Prostate gland (tissue), 2 donors: ENCODE measurements at regions not wholly inside any gene's neighbourhood (a gene's known extent, or its start where the extent isn't known, plus 50 kb on each side); places are given as distances from the start of the nearest gene placed in this dataset.
"Not testable (repeated sequence)": the region's sequence is repeated elsewhere in the genome, so short reads cannot be mapped to it uniquely, and the experiment has no call there.

Experiments
- DNase-seq: peaks from one replicate; pipeline ENCODE4 v3.0.0-alpha.2; 2019; ENCODE audit warnings: low spot score
- H3K27ac ChIP-seq, 2 donors: fragments of 200-600 bp; sonication (generic); 2 replicates each; pipeline ENCODE4 v1.5.1; 2017 to 2019
- H3K27me3 ChIP-seq: fragments of 200-600 bp; sonication (generic); replicated peaks from 2 replicates; pipeline ENCODE4 v1.5.1; 2019; ENCODE audit not compliant: insufficient read depth
- H3K36me3 ChIP-seq, 2 donors: fragments of 200-600 bp; sonication (generic); 1 replicate in 1 of 2; 2 replicates in 1 of 2; pipeline versions ENCODE4 v1.5.1 to v1.8.1; 2017 to 2019
- H3K4me1 ChIP-seq: fragments of 200-600 bp; sonication (generic); replicated peaks from 2 replicates; pipeline ENCODE4 v1.5.1; 2019
- H3K4me3 ChIP-seq, 2 donors: fragments of 200-600 bp; sonication (generic); 2 replicates each; pipeline ENCODE4 v1.5.1; 2017 to 2019
- H3K9me3 ChIP-seq: fragments of 200-600 bp; sonication (generic); 2 replicates; pipeline ENCODE4 v1.5.1; 2017
- POLR2A ChIP-seq: fragments of 450-650 bp; IDR thresholded peaks from one replicate; pipeline ENCODE4 v1.6.1; 2016; ENCODE audit warnings: antibody characterized with exemption, mild to moderate bottlenecking
- POLR2AphosphoS5 ChIP-seq: sonication (generic); formaldehyde crosslinking; IDR thresholded peaks from one replicate; pipeline ENCODE4 v1.6.1; 2017; ENCODE audit warnings: antibody characterized with exemption
- WGBS: methylation state at CpG from one replicate; pipeline ENCODE4 v1.1.5; 2018; 5-methylcytosine and 5-hydroxymethylcytosine counted together
- intact Hi-C: fragments of 100-400 bp; cut with DNase I; formaldehyde crosslinking; loops from one replicate; pipeline ENCODE4 v1.14.2; 2022
- TF ChIP-seq, protein P1 (sequence below), 4 experiments: fragments of 200-600 bp in 2 of 4; fragments of 450-650 bp in 2 of 4; sonication (generic) in 2 of 4; IDR thresholded peaks; 1 replicate in 3 of 4; 2 replicates in 1 of 4; pipeline ENCODE4 v1.5.1; 2016 to 2019; ENCODE audit warnings: antibody characterized with exemption in 4 of 4, mild to moderate bottlenecking in 2 of 4, moderate library complexity in 2 of 4

DNA sequence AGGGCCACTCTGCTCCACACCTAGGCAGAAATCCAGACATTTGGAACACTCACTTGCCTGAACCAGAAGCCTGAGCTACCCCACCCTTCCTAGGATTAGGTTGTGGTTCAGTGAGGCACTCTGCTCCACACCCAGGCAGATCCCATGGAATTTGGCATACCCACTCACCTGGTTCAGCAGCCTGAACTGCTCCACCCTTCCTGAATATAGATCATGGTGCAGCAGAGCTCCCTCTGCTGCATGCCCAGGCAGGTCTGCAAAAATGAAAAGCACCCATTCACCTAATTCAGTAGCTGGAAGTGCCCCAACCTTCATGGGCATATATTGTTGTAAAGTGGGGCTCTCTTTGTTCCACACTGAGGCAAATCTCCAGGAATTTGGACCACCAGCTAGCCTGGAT, 185.1 kb upstream of the CNTNAP5 start:
- intact Hi-C loops = no loop called here
- DNase-seq = no peak

DNA sequence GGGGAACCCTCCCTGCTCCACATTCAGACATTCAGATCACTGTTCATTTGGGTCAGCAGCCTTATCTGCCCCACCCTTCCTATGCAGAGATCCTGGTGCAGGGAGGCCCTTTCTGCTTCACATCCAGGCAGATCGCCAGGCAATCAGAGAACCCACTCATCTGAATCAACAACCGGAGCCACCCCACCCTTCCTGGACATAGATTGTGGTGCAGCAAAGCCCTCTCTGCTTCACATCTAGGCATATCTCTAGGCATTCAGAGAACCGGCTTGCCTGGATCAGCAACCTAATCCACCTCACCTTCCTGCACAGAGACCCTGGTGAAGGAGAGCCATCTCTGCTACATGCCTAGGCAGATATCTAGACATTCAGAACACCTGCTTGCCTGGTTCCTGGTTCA, 184.5 kb upstream of the CNTNAP5 start:
- TF ChIP-seq POLR2AphosphoS5 (no peak), POLR2A (no peak)
- TF ChIP-seq, protein P1, sequence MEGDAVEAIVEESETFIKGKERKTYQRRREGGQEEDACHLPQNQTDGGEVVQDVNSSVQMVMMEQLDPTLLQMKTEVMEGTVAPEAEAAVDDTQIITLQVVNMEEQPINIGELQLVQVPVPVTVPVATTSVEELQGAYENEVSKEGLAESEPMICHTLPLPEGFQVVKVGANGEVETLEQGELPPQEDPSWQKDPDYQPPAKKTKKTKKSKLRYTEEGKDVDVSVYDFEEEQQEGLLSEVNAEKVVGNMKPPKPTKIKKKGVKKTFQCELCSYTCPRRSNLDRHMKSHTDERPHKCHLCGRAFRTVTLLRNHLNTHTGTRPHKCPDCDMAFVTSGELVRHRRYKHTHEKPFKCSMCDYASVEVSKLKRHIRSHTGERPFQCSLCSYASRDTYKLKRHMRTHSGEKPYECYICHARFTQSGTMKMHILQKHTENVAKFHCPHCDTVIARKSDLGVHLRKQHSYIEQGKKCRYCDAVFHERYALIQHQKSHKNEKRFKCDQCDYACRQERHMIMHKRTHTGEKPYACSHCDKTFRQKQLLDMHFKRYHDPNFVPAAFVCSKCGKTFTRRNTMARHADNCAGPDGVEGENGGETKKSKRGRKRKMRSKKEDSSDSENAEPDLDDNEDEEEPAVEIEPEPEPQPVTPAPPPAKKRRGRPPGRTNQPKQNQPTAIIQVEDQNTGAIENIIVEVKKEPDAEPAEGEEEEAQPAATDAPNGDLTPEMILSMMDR (IDR thresholded peaks at IDR 0.05) = no peak
- Histone ChIP-seq H3K36me3 (no peaks in the 10 kb centered on the region), H3K27me3 (no peaks in the 10 kb centered on the region), H3K4me3 (no peak overlapping the region), H3K9me3 (no peaks in the 10 kb centered on the region), H3K4me1 (no peaks in the 10 kb centered on the region), H3K27ac (no peak overlapping the region)
- DNase-seq = no peak
- intact Hi-C loops = no loop called here
- 91% methylated on average over 3 of the region's 3 CpGs for WGBS

More for the DNA sequence above, 185.1 kb upstream of the CNTNAP5 start:
- Histone ChIP-seq H3K9me3 (no peaks in the 10 kb centered on the region), H3K4me3 (no peak overlapping the region), H3K4me1 (no peaks in the 10 kb centered on the region), H3K36me3 (no peaks in the 10 kb centered on the region), H3K27ac (no peak overlapping the region), H3K27me3 (no peaks in the 10 kb centered on the region)
- TF ChIP-seq POLR2A (no peak), POLR2AphosphoS5 (no peak)
- TF ChIP-seq, protein P1 (IDR thresholded peaks at IDR 0.05) = no peak

DNA sequence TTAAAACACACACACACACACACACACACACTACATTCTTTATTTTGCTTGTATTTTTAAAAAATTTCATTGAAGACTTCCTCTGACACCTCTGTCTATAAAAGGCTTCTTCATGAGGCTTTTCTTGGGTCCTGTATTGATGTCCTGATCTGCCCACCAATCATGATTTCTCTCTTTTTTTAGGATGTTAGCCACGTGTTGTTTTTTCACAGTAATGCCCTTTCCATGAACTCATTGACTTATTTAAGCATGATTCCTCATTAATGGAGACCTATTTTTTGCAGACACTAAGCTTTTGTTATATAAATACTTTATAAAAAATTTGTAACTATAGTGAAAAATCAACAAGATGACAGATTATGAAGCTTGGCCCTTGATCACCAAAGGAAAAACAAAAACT, 173.8 kb upstream of the CNTNAP5 start:
- 54% methylated on average over 1 of the region's 1 CpG for WGBS
- Histone ChIP-seq H3K9me3 (no peaks in the 10 kb centered on the region), H3K4me1 (no peaks in the 10 kb centered on the region), H3K27ac (no peak overlapping the region), H3K4me3 (no peak overlapping the region), H3K27me3 (no peaks in the 10 kb centered on the region), H3K36me3 (no peaks in the 10 kb centered on the region)
- TF ChIP-seq, protein P1 (IDR thresholded peaks at IDR 0.05) = no peak
- TF ChIP-seq POLR2AphosphoS5 (no peak), POLR2A (no peak)
- no peak for DNase-seq
- intact Hi-C loops = no loop called here

DNA sequence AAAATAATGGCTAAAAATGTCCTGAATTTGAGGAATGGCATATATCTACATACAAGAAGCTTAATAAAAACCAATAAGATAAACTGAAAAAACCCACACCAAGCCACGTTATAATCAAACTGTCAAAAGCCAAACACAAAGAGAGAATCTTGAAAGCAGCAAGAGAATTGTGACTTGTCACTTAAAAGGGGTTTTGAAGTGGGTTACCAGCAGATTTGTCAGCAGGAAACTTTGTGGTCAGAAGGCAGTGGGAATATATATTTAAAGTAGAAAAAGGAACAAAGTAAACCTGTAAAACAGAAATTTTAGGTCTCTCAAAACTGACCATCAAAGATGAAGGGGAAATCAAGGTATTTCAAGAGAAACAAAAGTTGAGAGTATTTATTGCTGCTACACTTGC, 171.9 kb upstream of the CNTNAP5 start:
- intact Hi-C loops = no loop called here
- H3K27me3 ChIP-seq = no peaks in the 10 kb centered on the region
- no peaks in the 10 kb centered on the region for H3K36me3 ChIP-seq
- no peaks in the 10 kb centered on the region for H3K4me1 ChIP-seq
- DNase-seq = no peak
- H3K27ac ChIP-seq = no peak overlapping the region
- no peaks in the 10 kb centered on the region for H3K9me3 ChIP-seq
- no peak overlapping the region for H3K4me3 ChIP-seq
- WGBS = 53% methylated on average over 1 of the region's 1 CpG
- TF ChIP-seq, protein P1 (IDR thresholded peaks at IDR 0.05) = no peak
- TF ChIP-seq POLR2AphosphoS5 = no peak
- no peak for TF ChIP-seq POLR2A

DNA sequence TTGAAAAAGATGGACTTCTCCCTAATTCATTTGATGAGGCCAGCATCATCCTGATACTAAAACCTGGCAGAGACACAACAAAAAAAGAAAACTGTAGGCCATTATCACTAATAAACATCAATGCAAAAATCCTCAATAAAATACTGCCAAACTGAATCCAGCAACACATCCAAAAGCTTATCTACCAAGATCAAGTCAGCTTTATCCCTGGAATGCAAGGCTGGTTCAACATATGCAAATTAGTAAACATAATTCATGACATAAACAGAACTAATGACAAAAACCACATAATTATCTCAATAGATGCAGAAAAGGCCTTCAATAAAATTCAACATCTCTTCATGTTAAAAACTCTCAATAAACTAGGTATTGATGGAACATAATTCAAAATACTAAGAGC, 166.1 kb upstream of the CNTNAP5 start:
- H3K4me3 ChIP-seq, H3K4me1 ChIP-seq, H3K27me3 ChIP-seq, H3K9me3 ChIP-seq, DNase-seq, H3K36me3 ChIP-seq, H3K27ac ChIP-seq, intact Hi-C loops: not testable (repeated sequence)
